AG04449 (cell line): ENCODE measurements at regions not wholly inside any gene's neighbourhood (a gene's known extent, or its start where the extent isn't known, plus 50 kb on each side); places are given as distances from the start of the nearest gene placed in this dataset.

Experiments used
- CTCF ChIA-PET: fragments of 350-600 bp; formaldehyde crosslinking; extraction: SDS; loops from one replicate; lab custom pipeline; 2021; ENCODE audit warnings: antibody characterized with exemption; lab: Yijun Ruan, JAX
- POLR2A ChIA-PET: fragments of 400-600, 350-600 bp; formaldehyde crosslinking; extraction: SDS; loops from one replicate; lab custom pipeline; 2020; ENCODE audit warnings: antibody characterized with exemption, inconsistent platforms; lab: Yijun Ruan, JAX
- DNase-seq: peaks from one replicate; pipeline ENCODE4 v3.0.0-alpha.2; 2010; ENCODE audit warnings: low read depth, low spot score
- H3K4me3 ChIP-seq: 2 replicates; pipeline ENCODE4 v1.5.1; 2011; ENCODE audit warnings: low read depth, mild to moderate bottlenecking, control low read depth, low read length
- CTCF ChIP-seq: IDR thresholded peaks from one replicate; pipeline ENCODE4 v1.5.1; 2011; ENCODE audit warnings: mild to moderate bottlenecking, moderate library complexity, low read length, control low read depth, inconsistent platforms; ENCODE audit not compliant: insufficient read depth; ENCODE audit errors: missing control alignments

GRCh38 chr3:34256791-34257190, 458.4 kb downstream of the PDCD6IP start:
- DNase-seq: no peak
- H3K4me3 ChIP-seq: no peak overlapping the region
- no peak for TF ChIP-seq CTCF
- ChIA-PET CTCF (interaction anchor here (1.2 to 1.8 kb wide), 3 partner anchors 9 to 277 kb away, joined by 3 to 7 read pairs (median 3); no protein-coding TSS in a partner anchor), POLR2A (no interaction called here)

- POLR2A ChIA-PET: no interaction called here
- no peak for TF ChIP-seq CTCF
- CTCF ChIA-PET: interaction anchor here (3.4 to 4.1 kb wide), 5 partner anchors 11 to 427 kb away, joined by 15 to 45 read pairs (median 32); no protein-coding TSS in a partner anchor
- DNase-seq: no peak
- H3K4me3 ChIP-seq: no peak overlapping the region
These were observed 460.0 kb downstream of the PDCD6IP start for GRCh38 chr3:34258271-34258998.

- peak; percentile 58 for TF ChIP-seq CTCF
These were observed 462.0 kb downstream of the PDCD6IP start for GRCh38 chr3:34260271-34261000.

GRCh38 chr3:34261001-34261385, 462.6 kb downstream of the PDCD6IP start:
- ChIA-PET POLR2A (interaction anchor here (1.0 kb wide), 1 partner anchor 82 kb away, joined by 5 read pairs; no protein-coding TSS in a partner anchor), CTCF (interaction anchor here (0.8 to 4.4 kb wide), 30 partner anchors 10 to 424 kb away, joined by 3 to 50 read pairs (median 6); no protein-coding TSS in a partner anchor)
- TF ChIP-seq CTCF: no peak
- H3K4me3 ChIP-seq: no peak overlapping the region
- no peak for DNase-seq

More at GRCh38 chr3:34260271-34261000, 462.0 kb downstream of the PDCD6IP start:
- CTCF ChIA-PET: interaction anchor here (0.6 to 4.4 kb wide), 37 partner anchors 9 to 425 kb away, joined by 3 to 50 read pairs (median 5); no protein-coding TSS in a partner anchor
- DNase-seq: no peak
- POLR2A ChIA-PET: interaction anchor here (1.0 kb wide), 1 partner anchor 82 kb away, joined by 5 read pairs; no protein-coding TSS in a partner anchor
- H3K4me3 ChIP-seq: no peak overlapping the region

GRCh38 chr3:34263101-34263621, 464.7 kb downstream of the PDCD6IP start:
- no peak for DNase-seq
- ChIA-PET CTCF (interaction anchor here (0.9 to 4.4 kb wide), 3 partner anchors 11 to 420 kb away, joined by 3 to 19 read pairs (median 6); no protein-coding TSS in a partner anchor), POLR2A (no interaction called here)
- TF ChIP-seq CTCF: no peak
- no peak overlapping the region for H3K4me3 ChIP-seq
